ENCODE measurements at regions not wholly inside any gene's neighbourhood (a gene's known extent, or its start where the extent isn't known, plus 50 kb on each side); places are given as distances from the start of the nearest gene placed in this dataset.

GRCh38 chr10:4677296-4678021, 148.5 kb upstream of the AKR1E2 start:
- TF ChIP-seq CTCF (IDR thresholded peaks at IDR 0.05): no peak
- H3K36me3 ChIP-seq (ENCODE audit: control insufficient read depth, insufficient read depth, low read length): no peaks in the 10 kb centered on the region
- WGBS (ENCODE audit: insufficient coverage): 86% methylated on average over 3 of the region's 5 CpGs
- H3K4me3 ChIP-seq (ENCODE audit: low read length): no peak overlapping the region
- Mint-ChIP-seq H3K9me3 (no peaks in the 10 kb centered on the region), H3K4me3 (no peak overlapping the region), H3K27ac (no peak overlapping the region), H3K27me3 (ENCODE audit: low read depth in 2 of 2) (peaks cover 11 to 36% of the 10 kb centered on the region in 2 donors), H3K4me1 (no peaks in the 10 kb centered on the region), H3K36me3 (no peaks in the 10 kb centered on the region)
- intact Hi-C loops (cut with micrococcal nuclease): no loop called here
- H3K27me3 ChIP-seq (ENCODE audit: control insufficient read depth, insufficient read depth, low read length): no peaks in the 10 kb centered on the region
- H3K9me3 ChIP-seq (ENCODE audit: control insufficient read depth, insufficient read depth, low read length): no peaks in the 10 kb centered on the region
- ATAC-seq (no peak), DNase-seq (no peak)
- H3K4me1 ChIP-seq (ENCODE audit: control insufficient read depth, insufficient read depth, low read length): no peaks in the 10 kb centered on the region
- no peak overlapping the region for H3K27ac ChIP-seq (ENCODE audit: low read length)

DNA sequence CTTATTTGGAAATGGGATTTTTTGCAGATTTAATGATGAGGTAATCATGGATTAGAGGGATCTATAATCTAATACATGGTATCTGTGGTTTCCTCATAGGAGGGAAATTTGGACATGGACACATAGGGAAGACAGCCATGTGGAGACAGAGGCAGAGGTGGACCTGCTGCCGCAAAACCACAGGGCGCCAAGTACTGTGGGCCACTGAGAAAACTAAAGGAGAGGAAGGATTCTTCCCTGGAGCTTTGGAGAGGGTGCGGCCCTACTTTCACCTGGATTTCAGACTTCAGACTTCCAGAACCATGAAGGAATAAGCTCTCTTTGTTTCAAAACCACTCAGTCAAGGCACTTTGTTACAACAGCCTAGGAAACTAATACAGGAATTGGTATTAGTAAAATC, 149.4 kb upstream of the AKR1E2 start:
- H3K4me3 ChIP-seq (ENCODE audit: low read length): no peak overlapping the region
- no peaks in the 10 kb centered on the region for H3K4me1 ChIP-seq (ENCODE audit: control insufficient read depth, insufficient read depth, low read length)
- intact Hi-C loops (cut with micrococcal nuclease): no loop called here
- H3K27ac Mint-ChIP-seq: no peak overlapping the region
- H3K27me3 ChIP-seq (ENCODE audit: control insufficient read depth, insufficient read depth, low read length): no peaks in the 10 kb centered on the region
- no peaks in the 10 kb centered on the region for H3K36me3 Mint-ChIP-seq
- H3K4me3 Mint-ChIP-seq: no peak overlapping the region
- no peak for TF ChIP-seq CTCF (IDR thresholded peaks at IDR 0.05)
- H3K27me3 Mint-ChIP-seq (ENCODE audit: low read depth in 2 of 2): peaks cover 9 to 42% of the 10 kb centered on the region in 2 donors
- H3K27ac ChIP-seq (ENCODE audit: low read length): no peak overlapping the region
- WGBS (ENCODE audit: insufficient coverage): 100% methylated on average over 3 of the region's 3 CpGs
- no peaks in the 10 kb centered on the region for H3K36me3 ChIP-seq (ENCODE audit: control insufficient read depth, insufficient read depth, low read length)
- ATAC-seq: no peak
- DNase-seq: no peak
- no peaks in the 10 kb centered on the region for H3K9me3 Mint-ChIP-seq
- no peaks in the 10 kb centered on the region for H3K4me1 Mint-ChIP-seq
- no peaks in the 10 kb centered on the region for H3K9me3 ChIP-seq (ENCODE audit: control insufficient read depth, insufficient read depth, low read length)

GRCh38 chr10:4675808-4676207, 150.2 kb upstream of the AKR1E2 start:
- Mint-ChIP-seq H3K9me3 (no peaks in the 10 kb centered on the region), H3K4me1 (no peaks in the 10 kb centered on the region), H3K27ac (no peak overlapping the region), H3K27me3 (ENCODE audit: low read depth in 2 of 2) (peaks cover 15 to 49% of the 10 kb centered on the region in 2 donors), H3K36me3 (no peaks in the 10 kb centered on the region), H3K4me3 (no peak overlapping the region)
- no peak overlapping the region for H3K27ac ChIP-seq (ENCODE audit: low read length)
- intact Hi-C loops (cut with micrococcal nuclease): no loop called here
- H3K4me3 ChIP-seq (ENCODE audit: low read length): no peak overlapping the region
- DNase-seq (no peak), ATAC-seq (no peak)
- H3K9me3 ChIP-seq (ENCODE audit: control insufficient read depth, insufficient read depth, low read length): no peaks in the 10 kb centered on the region
- H3K27me3 ChIP-seq (ENCODE audit: control insufficient read depth, insufficient read depth, low read length): peaks cover 2% of the 10 kb centered on the region
- no peak for TF ChIP-seq CTCF (IDR thresholded peaks at IDR 0.05)
- H3K36me3 ChIP-seq (ENCODE audit: control insufficient read depth, insufficient read depth, low read length): no peaks in the 10 kb centered on the region
- H3K4me1 ChIP-seq (ENCODE audit: control insufficient read depth, insufficient read depth, low read length): no peaks in the 10 kb centered on the region

All from natural killer cell (primary cell).